Glutamatergic neuron (in vitro differentiated cells): ENCODE measurements at regions not wholly inside any gene's neighbourhood (a gene's known extent, or its start where the extent isn't known, plus 50 kb on each side); places are given as distances from the start of the nearest gene placed in this dataset.
A peak's percentile ranks its signal among the peaks of the same experiment; 100 is the strongest.

Experiments
- DNase-seq: peaks from one replicate; pipeline ENCODE4 v3.0.0; 2022
- H3K27ac Mint-ChIP-seq: one replicate; pipeline ENCODE4 v1.8.0; 2020; ENCODE audit warnings: mild to moderate bottlenecking, mixed read lengths, inconsistent platforms; ENCODE audit not compliant: unreplicated experiment
- H3K27me3 Mint-ChIP-seq: one replicate; pipeline ENCODE4 v1.8.0; 2020; ENCODE audit warnings: mild to moderate bottlenecking, moderate library complexity, mixed read lengths, inconsistent platforms; ENCODE audit not compliant: unreplicated experiment
- H3K36me3 Mint-ChIP-seq: one replicate; pipeline ENCODE4 v1.8.0; 2020; ENCODE audit warnings: mild to moderate bottlenecking, mixed read lengths, inconsistent platforms; ENCODE audit not compliant: unreplicated experiment
- H3K4me1 Mint-ChIP-seq: one replicate; pipeline ENCODE4 v1.8.0; 2020; ENCODE audit warnings: mild to moderate bottlenecking, low read depth, mixed read lengths, inconsistent platforms; ENCODE audit not compliant: unreplicated experiment
- H3K4me3 Mint-ChIP-seq: one replicate; pipeline ENCODE4 v1.8.0; 2020; ENCODE audit warnings: mild to moderate bottlenecking, mixed read lengths, inconsistent platforms; ENCODE audit not compliant: unreplicated experiment
- H3K9me3 Mint-ChIP-seq: one replicate; pipeline ENCODE4 v1.8.0; 2020; ENCODE audit warnings: mild to moderate bottlenecking, moderate library complexity, mixed read lengths, inconsistent platforms; ENCODE audit not compliant: unreplicated experiment
- TF ChIP-seq, protein P1 (sequence below): fragments of 200-600 bp; sonication (generic); IDR thresholded peaks from one replicate; pipeline ENCODE4 v1.5.0; 2021; ENCODE audit not compliant: partially characterized antibody, unreplicated experiment

DNA sequence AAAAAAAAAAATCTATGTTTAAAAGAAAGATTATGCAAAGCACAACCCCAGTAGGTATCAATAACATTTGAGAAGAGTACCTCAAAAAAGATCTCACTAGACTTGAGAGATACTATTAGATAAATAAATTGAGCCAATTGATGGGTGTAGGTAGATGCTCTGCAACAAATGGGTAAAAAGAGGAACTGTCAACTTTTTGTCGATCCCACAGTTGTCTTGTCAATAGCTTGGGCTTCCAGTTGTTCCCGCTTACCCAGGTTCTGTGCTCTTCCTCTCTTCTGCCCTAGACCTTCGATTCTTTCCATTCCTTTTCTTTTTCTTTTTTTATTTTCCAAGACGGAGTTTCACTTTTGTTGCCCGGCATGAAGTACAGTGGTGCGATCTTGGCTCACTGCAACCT lies 226.9 kb downstream of the SOX4 start:
- TF ChIP-seq, protein P1, sequence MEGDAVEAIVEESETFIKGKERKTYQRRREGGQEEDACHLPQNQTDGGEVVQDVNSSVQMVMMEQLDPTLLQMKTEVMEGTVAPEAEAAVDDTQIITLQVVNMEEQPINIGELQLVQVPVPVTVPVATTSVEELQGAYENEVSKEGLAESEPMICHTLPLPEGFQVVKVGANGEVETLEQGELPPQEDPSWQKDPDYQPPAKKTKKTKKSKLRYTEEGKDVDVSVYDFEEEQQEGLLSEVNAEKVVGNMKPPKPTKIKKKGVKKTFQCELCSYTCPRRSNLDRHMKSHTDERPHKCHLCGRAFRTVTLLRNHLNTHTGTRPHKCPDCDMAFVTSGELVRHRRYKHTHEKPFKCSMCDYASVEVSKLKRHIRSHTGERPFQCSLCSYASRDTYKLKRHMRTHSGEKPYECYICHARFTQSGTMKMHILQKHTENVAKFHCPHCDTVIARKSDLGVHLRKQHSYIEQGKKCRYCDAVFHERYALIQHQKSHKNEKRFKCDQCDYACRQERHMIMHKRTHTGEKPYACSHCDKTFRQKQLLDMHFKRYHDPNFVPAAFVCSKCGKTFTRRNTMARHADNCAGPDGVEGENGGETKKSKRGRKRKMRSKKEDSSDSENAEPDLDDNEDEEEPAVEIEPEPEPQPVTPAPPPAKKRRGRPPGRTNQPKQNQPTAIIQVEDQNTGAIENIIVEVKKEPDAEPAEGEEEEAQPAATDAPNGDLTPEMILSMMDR: no peak
- Mint-ChIP-seq H3K9me3 (peaks cover 2% of the 10 kb centered on the region), H3K4me3 (no peak overlapping the region), H3K4me1 (peaks cover 3% of the 10 kb centered on the region), H3K27me3 (peaks cover 1% of the 10 kb centered on the region), H3K27ac (no peak overlapping the region), H3K36me3 (no peaks in the 10 kb centered on the region)
- DNase-seq: no peak

DNA sequence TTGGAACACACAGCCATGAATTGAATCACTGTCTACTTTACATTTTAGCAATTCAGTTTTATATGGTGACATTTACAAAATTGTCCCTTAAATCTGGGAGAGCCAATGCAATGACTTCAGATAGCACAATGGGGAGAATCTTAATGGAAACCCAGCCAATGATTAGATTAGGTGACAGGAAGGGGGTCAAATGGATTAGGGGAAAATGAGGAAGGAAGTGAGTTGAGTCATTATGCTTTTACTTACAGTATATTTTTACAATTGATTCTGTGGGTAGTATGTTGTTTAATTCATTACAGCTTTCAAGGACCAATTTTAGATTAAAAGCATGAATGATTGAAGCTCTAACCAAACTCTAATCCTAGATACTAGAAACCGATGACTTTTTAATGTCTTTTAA lies 229.8 kb downstream of the SOX4 start:
- H3K4me3 Mint-ChIP-seq: no peak overlapping the region
- TF ChIP-seq, protein P1: no peak
- no peak for DNase-seq
- no peaks in the 10 kb centered on the region for H3K36me3 Mint-ChIP-seq
- peaks cover 1% of the 10 kb centered on the region for H3K27me3 Mint-ChIP-seq
- peaks cover 8% of the 10 kb centered on the region for H3K9me3 Mint-ChIP-seq
- H3K27ac Mint-ChIP-seq: no peak overlapping the region
- peaks cover 28% of the 10 kb centered on the region for H3K4me1 Mint-ChIP-seq

DNA sequence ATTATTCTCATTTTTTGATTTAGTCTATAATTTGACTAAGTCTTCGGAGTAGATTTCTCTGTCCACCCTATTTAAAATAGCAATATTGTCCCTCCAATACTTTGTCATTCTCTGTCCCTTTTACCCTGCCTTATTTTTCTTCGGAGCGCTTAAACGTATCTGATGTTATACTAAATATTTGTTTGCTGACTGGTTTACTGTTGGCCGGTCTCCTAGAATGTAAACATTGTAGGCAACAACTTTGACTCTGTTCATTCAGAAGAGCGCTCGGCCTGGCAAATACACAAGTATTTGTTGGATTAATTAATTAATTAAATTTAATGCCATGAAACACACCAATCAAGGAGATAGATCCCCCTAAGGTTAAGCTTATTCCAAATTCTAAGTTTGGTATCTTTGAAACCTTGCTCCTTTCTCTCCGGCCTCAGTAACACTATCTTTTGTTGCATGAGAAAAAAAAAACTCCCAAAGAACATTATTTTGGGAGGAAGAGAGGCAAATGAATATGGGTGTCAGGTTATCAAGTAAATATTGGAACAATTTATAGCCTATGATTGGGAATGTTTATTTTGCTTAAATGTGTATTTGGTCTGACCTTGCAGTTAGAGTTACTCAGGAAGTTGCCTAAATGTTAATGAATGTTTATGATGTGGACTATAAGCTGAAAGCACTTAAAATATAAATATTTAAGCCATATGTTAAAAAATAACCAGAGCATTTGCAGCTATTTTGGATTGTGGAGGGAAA lies 231.1 kb downstream of the SOX4 start:
- Mint-ChIP-seq H3K9me3 (peaks cover 11% of the 10 kb centered on the region), H3K36me3 (no peaks in the 10 kb centered on the region), H3K4me3 (no peak overlapping the region), H3K4me1 (peaks cover 35% of the 10 kb centered on the region), H3K27ac (no peak overlapping the region), H3K27me3 (no peaks in the 10 kb centered on the region)
- TF ChIP-seq, protein P1: no peak
- DNase-seq: no peak

DNA sequence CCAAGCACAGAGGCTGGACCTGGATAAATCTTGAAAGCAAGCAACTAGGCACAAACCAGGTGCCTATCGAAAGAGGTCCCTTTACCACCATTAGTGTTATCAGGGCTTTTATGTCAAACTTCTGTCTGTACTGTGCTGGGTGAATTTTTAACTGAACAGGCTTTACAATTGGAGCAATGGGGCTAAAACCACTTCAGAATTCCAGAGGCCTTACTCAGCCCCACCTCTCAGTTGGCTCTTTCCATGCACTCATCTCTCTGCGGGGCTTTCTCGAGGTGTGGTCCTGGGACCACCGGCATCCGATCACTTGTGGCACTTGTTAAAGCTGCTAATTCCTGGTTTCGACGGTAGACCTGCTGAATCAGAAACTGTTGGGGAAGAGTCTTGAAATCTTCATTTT lies 232.5 kb downstream of the SOX4 start:
- no peaks in the 10 kb centered on the region for H3K36me3 Mint-ChIP-seq
- H3K27ac Mint-ChIP-seq: no peak overlapping the region
- DNase-seq: no peak
- no peaks in the 10 kb centered on the region for H3K27me3 Mint-ChIP-seq
- H3K4me3 Mint-ChIP-seq: no peak overlapping the region
- H3K4me1 Mint-ChIP-seq: peaks cover 35% of the 10 kb centered on the region
- peaks cover 9% of the 10 kb centered on the region for H3K9me3 Mint-ChIP-seq
- TF ChIP-seq, protein P1: no peak

DNA sequence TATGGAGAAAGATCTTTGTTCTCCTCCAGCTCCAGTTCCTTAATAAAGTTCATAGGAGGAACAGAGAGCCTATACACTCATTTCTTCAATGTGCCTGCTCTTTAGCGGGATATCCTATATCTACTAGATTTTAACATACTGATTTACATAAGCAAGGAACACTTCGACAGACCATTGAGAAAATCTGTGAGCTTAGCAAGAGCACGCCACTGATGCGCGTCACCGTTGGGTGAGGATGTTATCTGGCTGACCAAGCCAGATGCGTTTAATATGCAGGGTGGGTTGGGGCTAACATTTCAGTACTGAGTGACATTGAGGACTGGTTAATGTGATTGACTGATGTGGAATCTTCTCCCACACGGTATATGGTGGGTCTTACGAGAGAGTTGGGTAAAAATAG lies 233.4 kb downstream of the SOX4 start:
- DNase-seq: no peak
- H3K4me1 Mint-ChIP-seq: peaks cover 43% of the 10 kb centered on the region
- H3K27me3 Mint-ChIP-seq: peaks cover 2% of the 10 kb centered on the region
- peak overlapping the region; percentile 26 for H3K27ac Mint-ChIP-seq
- peaks cover 11% of the 10 kb centered on the region for H3K9me3 Mint-ChIP-seq
- H3K36me3 Mint-ChIP-seq: peaks cover 4% of the 10 kb centered on the region
- peak overlapping the region; percentile 31 for H3K4me3 Mint-ChIP-seq
- TF ChIP-seq, protein P1: no peak
